Psoas muscle (tissue), 7 donors: ENCODE measurements at regions not wholly inside any gene's neighbourhood (a gene's known extent, or its start where the extent isn't known, plus 50 kb on each side); places are given as distances from the start of the nearest gene placed in this dataset.

ENCODE experiments used
- ATAC-seq, 4 donors: fragments of 200-7000 bp; cut with Tn5 transposase; one replicate each; pipeline ENCODE4 v1.9.1; 2020; ENCODE audit warnings: moderate library complexity in 3 of 4, mild to moderate bottlenecking in 2 of 4
- DNase-seq, 2 donors: peaks; one replicate each; pipeline ENCODE4 v3.0.0-alpha.2; 2020
- H3K27ac ChIP-seq: fragments of 200-600 bp; one replicate; pipeline ENCODE4 v1.8.0; 2022
- H3K27me3 ChIP-seq, 3 donors: fragments of 200-600 bp in 1 of 3; one replicate each; pipeline versions ENCODE4 v1.6.1 to v1.8.0; 2013 to 2022; ENCODE audit warnings: low read length in 2 of 3, mild to moderate bottlenecking in 2 of 3, moderate library complexity in 1 of 3; ENCODE audit not compliant: insufficient read depth in 3 of 3
- H3K36me3 ChIP-seq, 2 donors: fragments of 200-600 bp in 1 of 2; one replicate each; pipeline versions ENCODE4 v1.6.1 to v1.8.0; 2013 to 2022; ENCODE audit warnings: low read depth in 1 of 2, mild to moderate bottlenecking in 1 of 2, moderate library complexity in 1 of 2; ENCODE audit not compliant: insufficient read depth in 1 of 2
- H3K4me1 ChIP-seq: fragments of 200-600 bp; one replicate; pipeline ENCODE4 v1.8.0; 2022
- H3K4me3 ChIP-seq: fragments of 200-600 bp; one replicate; pipeline ENCODE4 v1.8.0; 2022; ENCODE audit warnings: mild to moderate bottlenecking
- H3K9me3 ChIP-seq: fragments of 200-600 bp; one replicate; pipeline ENCODE4 v1.8.0; 2022
- CTCF ChIP-seq: fragments of 200-600 bp; IDR thresholded peaks from one replicate; pipeline ENCODE4 v1.8.0; 2022; ENCODE audit warnings: antibody characterized with exemption
- WGBS, 3 donors: extraction: QIAGEN DNeasy Blood & Tissue Kit; methylation state at CpG; one replicate each; pipeline versions ENCODE4 v1.1.6 to v1.1.7; 2013; 5-methylcytosine and 5-hydroxymethylcytosine counted together
- intact Hi-C, 2 donors: fragments of 100-400 bp; cut with DNase I; formaldehyde crosslinking; loops; one replicate each; pipeline versions ENCODE4 v1.11.0 to v1.14.2; 2022
- donor health status: healthy with polysubstance abuse.
- donor health status: DM: no; HTN: no; CAD: no; lungs with moderate emphysema.
- donor health status: Bipolar disorder and iron deficiency.
- donor health status: healthy.
- donor health status: DM: yes; HTN: yes; CAD: no.
- donor health status: DM: no; HTN: no; CAD: no.
- donor health status: DM: yes; HTN: yes; CAD: no.

- WGBS, 3 donors: 47 to 75% (median 47%) methylated on average over 2 of the region's 2 CpGs
Observed at GRCh38 chr3:6220447-6220846, 640.5 kb upstream of the GRM7 start.

GRCh38 chr3:6222069-6222468 is 638.8 kb upstream of the GRM7 start:
- DNase-seq (no peak), ATAC-seq (no peak)
- H3K36me3 ChIP-seq: no peaks in the 10 kb centered on the region
- H3K4me1 ChIP-seq: no peaks in the 10 kb centered on the region
- H3K27me3 ChIP-seq: peaks cover 0 to 1% (median 0%) of the 10 kb centered on the region in 3 donors
- WGBS, 3 donors: 57 to 72% (median 59%) methylated on average over 1 of the region's 1 CpG
- TF ChIP-seq CTCF: no peak
- H3K4me3 ChIP-seq: no peak overlapping the region
- no peaks in the 10 kb centered on the region for H3K9me3 ChIP-seq
- intact Hi-C loops: no loop called here
- H3K27ac ChIP-seq: no peak overlapping the region

More at GRCh38 chr3:6220447-6220846, 640.5 kb upstream of the GRM7 start:
- TF ChIP-seq CTCF: no peak
- ATAC-seq (no peak), DNase-seq (no peak)
- peaks cover 0 to 1% (median 0%) of the 10 kb centered on the region in 3 donors for H3K27me3 ChIP-seq
- no peak overlapping the region for H3K27ac ChIP-seq
- intact Hi-C loops: no loop called here
- no peak overlapping the region for H3K4me3 ChIP-seq
- H3K4me1 ChIP-seq: no peaks in the 10 kb centered on the region
- no peaks in the 10 kb centered on the region for H3K9me3 ChIP-seq
- H3K36me3 ChIP-seq: no peaks in the 10 kb centered on the region

- ATAC-seq: no peak
- H3K9me3 ChIP-seq: no peaks in the 10 kb centered on the region
- intact Hi-C loops: no loop called here
Observed at GRCh38 chr3:6223572-6223971, 637.3 kb upstream of the GRM7 start.

GRCh38 chr3:6228958-6229683 is 631.8 kb upstream of the GRM7 start:
- 82 to 85% (median 83%) methylated on average over 4 of the region's 4 CpGs for WGBS, 3 donors
- no peaks in the 10 kb centered on the region for H3K36me3 ChIP-seq
- H3K9me3 ChIP-seq: no peaks in the 10 kb centered on the region
- H3K27ac ChIP-seq: no peak overlapping the region
- ATAC-seq: no peak
- H3K4me3 ChIP-seq: no peak overlapping the region
- no peak for DNase-seq
- intact Hi-C loops: no loop called here
- no peak for TF ChIP-seq CTCF
- no peaks in the 10 kb centered on the region for H3K4me1 ChIP-seq
- no peaks in the 10 kb centered on the region for H3K27me3 ChIP-seq

More at GRCh38 chr3:6223572-6223971, 637.3 kb upstream of the GRM7 start:
- WGBS, 3 donors: 90 to 95% (median 93%) methylated on average over 3 of the region's 3 CpGs
- H3K27me3 ChIP-seq: peaks cover 0 to 1% (median 0%) of the 10 kb centered on the region in 3 donors
- no peak for TF ChIP-seq CTCF
- H3K4me1 ChIP-seq: no peaks in the 10 kb centered on the region
- no peak overlapping the region for H3K27ac ChIP-seq
- H3K36me3 ChIP-seq: no peaks in the 10 kb centered on the region
- no peak for DNase-seq
- H3K4me3 ChIP-seq: no peak overlapping the region
